ENCODE measurements at regions not wholly inside any gene's neighbourhood (a gene's known extent, or its start where the extent isn't known, plus 50 kb on each side); places are given as distances from the start of the nearest gene placed in this dataset.

DNA sequence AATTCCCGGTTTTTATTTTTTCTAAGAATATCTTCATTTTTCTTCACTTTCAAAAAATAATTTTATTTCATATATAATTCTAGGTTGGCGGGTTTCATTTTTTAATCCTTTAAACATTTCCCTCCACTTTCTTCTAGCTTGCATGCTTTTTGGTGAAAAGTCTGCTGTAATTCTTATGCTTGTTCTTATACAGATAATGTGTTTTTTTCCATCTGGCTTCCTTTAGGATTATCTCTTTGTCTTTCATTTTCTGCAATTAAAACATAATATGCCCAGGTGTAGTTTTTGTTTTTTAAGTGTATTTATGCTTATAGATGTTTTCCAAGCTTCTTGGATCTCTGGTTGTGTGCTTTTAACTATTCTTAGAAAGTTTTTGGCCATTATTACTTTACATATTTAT is 341.3 kb upstream of the SEMA3C start:
- TF ChIP-seq, protein P1, sequence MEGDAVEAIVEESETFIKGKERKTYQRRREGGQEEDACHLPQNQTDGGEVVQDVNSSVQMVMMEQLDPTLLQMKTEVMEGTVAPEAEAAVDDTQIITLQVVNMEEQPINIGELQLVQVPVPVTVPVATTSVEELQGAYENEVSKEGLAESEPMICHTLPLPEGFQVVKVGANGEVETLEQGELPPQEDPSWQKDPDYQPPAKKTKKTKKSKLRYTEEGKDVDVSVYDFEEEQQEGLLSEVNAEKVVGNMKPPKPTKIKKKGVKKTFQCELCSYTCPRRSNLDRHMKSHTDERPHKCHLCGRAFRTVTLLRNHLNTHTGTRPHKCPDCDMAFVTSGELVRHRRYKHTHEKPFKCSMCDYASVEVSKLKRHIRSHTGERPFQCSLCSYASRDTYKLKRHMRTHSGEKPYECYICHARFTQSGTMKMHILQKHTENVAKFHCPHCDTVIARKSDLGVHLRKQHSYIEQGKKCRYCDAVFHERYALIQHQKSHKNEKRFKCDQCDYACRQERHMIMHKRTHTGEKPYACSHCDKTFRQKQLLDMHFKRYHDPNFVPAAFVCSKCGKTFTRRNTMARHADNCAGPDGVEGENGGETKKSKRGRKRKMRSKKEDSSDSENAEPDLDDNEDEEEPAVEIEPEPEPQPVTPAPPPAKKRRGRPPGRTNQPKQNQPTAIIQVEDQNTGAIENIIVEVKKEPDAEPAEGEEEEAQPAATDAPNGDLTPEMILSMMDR (conservative IDR thresholded peaks at IDR 0.05 in 1 of 2, IDR thresholded peaks at IDR 0.05 in 1 of 2; ENCODE audit: extremely low read depth in 1 of 2, insufficient read depth in 1 of 2, low read depth in 1 of 2, low read length in 2 of 2) = no peak
- no peak for TF ChIP-seq EZH2 (IDR thresholded peaks at IDR 0.05; ENCODE audit: borderline replicate concordance, low read length)
